ENCODE measurements at regions not wholly inside any gene's neighbourhood (a gene's known extent, or its start where the extent isn't known, plus 50 kb on each side); places are given as distances from the start of the nearest gene placed in this dataset.

GRCh38 chr11:33475993-33476392 is 218.8 kb downstream of the HIPK3 start:
- Histone ChIP-seq H3K27me3 (ENCODE audit: control insufficient read depth, insufficient read depth, low read length) (no peaks in the 10 kb centered on the region), H3K9ac (ENCODE audit: low read length in 3 of 3) (no peak overlapping the region), H3K9me3 (ENCODE audit: control insufficient read depth in 2 of 3, insufficient read depth in 1 of 3, low read length in 3 of 3) (no peaks in the 10 kb centered on the region), H3K4me1 (ENCODE audit: control insufficient read depth in 2 of 3, insufficient read depth in 2 of 3, low read depth in 1 of 3, low read length in 3 of 3) (peaks cover 0 to 5% (median 5%) of the 10 kb centered on the region in 3 donors), H3K27ac (ENCODE audit: low read depth in 2 of 2, low read length in 2 of 2) (no peak overlapping the region), H3K36me3 (ENCODE audit: control insufficient read depth in 2 of 3, insufficient read depth in 3 of 3, low read length in 3 of 3) (no peaks in the 10 kb centered on the region), H3K4me3 (ENCODE audit: low read length in 3 of 3) (no peak overlapping the region)
- FAIRE-seq (no peak), DNase-seq (peak in 4 of 5 donors; percentile 58 to 90 (median 74))
- TF ChIP-seq CTCF (IDR thresholded peaks at IDR 0.05; ENCODE audit: borderline replicate concordance, extremely low read depth, insufficient read depth): no peak
- intact Hi-C loops (cut with DNase I): no loop called here

- FAIRE-seq (no peak), DNase-seq (no peak)
- no peaks in the 10 kb centered on the region for H3K9me3 ChIP-seq (ENCODE audit: control insufficient read depth in 2 of 3, insufficient read depth in 1 of 3, low read length in 3 of 3)
- no peaks in the 10 kb centered on the region for H3K27me3 ChIP-seq (ENCODE audit: control insufficient read depth, insufficient read depth, low read length)
- H3K4me3 ChIP-seq (ENCODE audit: low read length in 3 of 3): no peak overlapping the region
- H3K27ac ChIP-seq (ENCODE audit: low read depth in 2 of 2, low read length in 2 of 2): no peak overlapping the region
- intact Hi-C loops (cut with DNase I): no loop called here
- TF ChIP-seq CTCF (IDR thresholded peaks at IDR 0.05; ENCODE audit: borderline replicate concordance, extremely low read depth, insufficient read depth): no peak
- H3K36me3 ChIP-seq (ENCODE audit: control insufficient read depth in 2 of 3, insufficient read depth in 3 of 3, low read length in 3 of 3): no peaks in the 10 kb centered on the region
- no peak overlapping the region for H3K9ac ChIP-seq (ENCODE audit: low read length in 3 of 3)
- H3K4me1 ChIP-seq (ENCODE audit: control insufficient read depth in 2 of 3, insufficient read depth in 2 of 3, low read depth in 1 of 3, low read length in 3 of 3): peaks cover 0 to 5% (median 5%) of the 10 kb centered on the region in 3 donors
Observed at GRCh38 chr11:33474866-33475265, 217.7 kb downstream of the HIPK3 start.

DNA sequence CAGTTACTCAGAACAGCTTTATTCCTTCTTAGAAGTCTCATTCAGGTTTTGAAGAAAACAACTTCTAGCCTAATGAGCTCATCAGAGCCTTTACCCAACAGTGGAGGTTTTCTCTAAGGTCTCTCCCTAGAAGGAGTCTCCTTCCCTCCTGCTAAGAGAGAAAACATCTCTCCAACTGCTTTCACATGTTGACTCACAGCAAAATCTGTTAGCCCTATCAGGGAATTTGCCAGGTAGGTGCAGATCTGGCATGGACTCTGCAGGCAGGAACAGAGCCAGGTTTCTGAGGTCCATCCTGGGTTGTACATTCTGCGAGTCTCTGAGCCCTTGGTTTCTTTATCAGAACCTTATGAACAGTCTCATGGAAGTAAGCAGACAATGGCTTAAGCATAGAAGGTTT is 214.4 kb downstream of the HIPK3 start:
- no peaks in the 10 kb centered on the region for H3K36me3 ChIP-seq (ENCODE audit: control insufficient read depth in 2 of 3, insufficient read depth in 3 of 3, low read length in 3 of 3)
- no peak overlapping the region for H3K27ac ChIP-seq (ENCODE audit: low read depth in 2 of 2, low read length in 2 of 2)
- DNase-seq (no peak), FAIRE-seq (no peak)
- H3K9ac ChIP-seq (ENCODE audit: low read length in 3 of 3): no peak overlapping the region
- H3K4me1 ChIP-seq (ENCODE audit: control insufficient read depth in 2 of 3, insufficient read depth in 2 of 3, low read depth in 1 of 3, low read length in 3 of 3): peaks cover 0 to 5% (median 0%) of the 10 kb centered on the region in 3 donors
- H3K9me3 ChIP-seq (ENCODE audit: control insufficient read depth in 2 of 3, insufficient read depth in 1 of 3, low read length in 3 of 3): no peaks in the 10 kb centered on the region
- intact Hi-C loops (cut with DNase I): no loop called here
- no peak overlapping the region for H3K4me3 ChIP-seq (ENCODE audit: low read length in 3 of 3)
- H3K27me3 ChIP-seq (ENCODE audit: control insufficient read depth, insufficient read depth, low read length): no peaks in the 10 kb centered on the region
- TF ChIP-seq CTCF (IDR thresholded peaks at IDR 0.05; ENCODE audit: borderline replicate concordance, extremely low read depth, insufficient read depth): no peak

- H3K4me3 ChIP-seq (ENCODE audit: low read length in 3 of 3): no peak overlapping the region
- H3K27ac ChIP-seq (ENCODE audit: low read depth in 2 of 2, low read length in 2 of 2): no peak overlapping the region
- no peaks in the 10 kb centered on the region for H3K4me1 ChIP-seq (ENCODE audit: control insufficient read depth in 2 of 3, insufficient read depth in 2 of 3, low read depth in 1 of 3, low read length in 3 of 3)
- FAIRE-seq: no peak
- H3K9me3 ChIP-seq (ENCODE audit: control insufficient read depth in 2 of 3, insufficient read depth in 1 of 3, low read length in 3 of 3): no peaks in the 10 kb centered on the region
- intact Hi-C loops (cut with DNase I): no loop called here
- H3K36me3 ChIP-seq (ENCODE audit: control insufficient read depth in 2 of 3, insufficient read depth in 3 of 3, low read length in 3 of 3): no peaks in the 10 kb centered on the region
- H3K27me3 ChIP-seq (ENCODE audit: control insufficient read depth, insufficient read depth, low read length): no peaks in the 10 kb centered on the region
- H3K9ac ChIP-seq (ENCODE audit: low read length in 3 of 3): no peak overlapping the region
- no peak for DNase-seq
- no peak for TF ChIP-seq CTCF (IDR thresholded peaks at IDR 0.05; ENCODE audit: borderline replicate concordance, extremely low read depth, insufficient read depth)
Observed at GRCh38 chr11:33467966-33468365, 210.8 kb downstream of the HIPK3 start.
